ENCODE measurements at regions not wholly inside any gene's neighbourhood (a gene's known extent, or its start where the extent isn't known, plus 50 kb on each side); places are given as distances from the start of the nearest gene placed in this dataset.

DNA sequence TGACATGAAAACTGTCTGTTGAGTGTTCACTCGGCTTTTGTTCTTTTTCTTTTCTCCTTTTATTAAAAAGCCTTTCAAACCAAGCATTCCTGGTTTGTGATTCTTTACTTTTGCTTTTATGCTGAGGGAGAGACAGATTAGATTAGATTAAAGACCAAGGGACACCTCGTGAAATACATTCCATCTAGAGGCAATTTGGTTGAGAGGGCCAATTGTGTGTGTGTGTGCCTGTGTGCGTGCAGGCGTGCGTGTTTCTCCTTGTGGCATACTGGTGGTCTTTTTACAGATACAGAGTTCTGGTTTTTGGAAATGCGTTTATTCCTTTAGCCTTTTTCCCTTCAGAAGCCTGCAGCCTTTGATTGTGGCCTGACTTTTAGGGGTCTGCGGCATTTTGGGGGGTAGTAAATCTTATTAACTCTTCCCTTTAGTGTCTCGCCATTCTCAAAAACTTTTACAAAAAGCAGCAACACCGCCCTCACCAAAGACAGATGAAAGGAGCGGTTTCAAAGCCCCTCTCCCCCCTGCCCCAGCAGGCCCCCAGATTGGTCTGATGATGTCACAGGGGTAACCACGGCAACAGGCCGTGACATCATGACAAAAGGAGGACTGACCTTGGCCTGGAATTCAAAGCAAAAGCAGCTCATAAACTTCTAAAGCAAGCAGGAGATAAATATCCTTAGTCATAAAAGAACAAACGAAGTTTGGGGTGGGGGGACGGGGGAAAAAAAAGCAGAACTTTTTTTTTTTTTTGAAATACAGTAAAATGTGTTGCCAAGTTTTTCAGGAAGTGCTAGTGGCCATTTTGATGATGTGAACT is 84.1 kb upstream of the TBX3 start:
- intact Hi-C loops (cut with DNase I): no loop called here
- no peaks in the 10 kb centered on the region for H3K36me3 ChIP-seq
- H3K4me1 ChIP-seq: no peaks in the 10 kb centered on the region
- TF ChIP-seq, protein P1, sequence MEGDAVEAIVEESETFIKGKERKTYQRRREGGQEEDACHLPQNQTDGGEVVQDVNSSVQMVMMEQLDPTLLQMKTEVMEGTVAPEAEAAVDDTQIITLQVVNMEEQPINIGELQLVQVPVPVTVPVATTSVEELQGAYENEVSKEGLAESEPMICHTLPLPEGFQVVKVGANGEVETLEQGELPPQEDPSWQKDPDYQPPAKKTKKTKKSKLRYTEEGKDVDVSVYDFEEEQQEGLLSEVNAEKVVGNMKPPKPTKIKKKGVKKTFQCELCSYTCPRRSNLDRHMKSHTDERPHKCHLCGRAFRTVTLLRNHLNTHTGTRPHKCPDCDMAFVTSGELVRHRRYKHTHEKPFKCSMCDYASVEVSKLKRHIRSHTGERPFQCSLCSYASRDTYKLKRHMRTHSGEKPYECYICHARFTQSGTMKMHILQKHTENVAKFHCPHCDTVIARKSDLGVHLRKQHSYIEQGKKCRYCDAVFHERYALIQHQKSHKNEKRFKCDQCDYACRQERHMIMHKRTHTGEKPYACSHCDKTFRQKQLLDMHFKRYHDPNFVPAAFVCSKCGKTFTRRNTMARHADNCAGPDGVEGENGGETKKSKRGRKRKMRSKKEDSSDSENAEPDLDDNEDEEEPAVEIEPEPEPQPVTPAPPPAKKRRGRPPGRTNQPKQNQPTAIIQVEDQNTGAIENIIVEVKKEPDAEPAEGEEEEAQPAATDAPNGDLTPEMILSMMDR (IDR thresholded peaks at IDR 0.05): no peak
- ATAC-seq (no peak), DNase-seq (no peak)
- H3K4me3 ChIP-seq: no peak overlapping the region
- H3K27me3 ChIP-seq: no peaks in the 10 kb centered on the region
- no peak overlapping the region for H3K27ac ChIP-seq
- H3K9me3 ChIP-seq: no peaks in the 10 kb centered on the region

DNA sequence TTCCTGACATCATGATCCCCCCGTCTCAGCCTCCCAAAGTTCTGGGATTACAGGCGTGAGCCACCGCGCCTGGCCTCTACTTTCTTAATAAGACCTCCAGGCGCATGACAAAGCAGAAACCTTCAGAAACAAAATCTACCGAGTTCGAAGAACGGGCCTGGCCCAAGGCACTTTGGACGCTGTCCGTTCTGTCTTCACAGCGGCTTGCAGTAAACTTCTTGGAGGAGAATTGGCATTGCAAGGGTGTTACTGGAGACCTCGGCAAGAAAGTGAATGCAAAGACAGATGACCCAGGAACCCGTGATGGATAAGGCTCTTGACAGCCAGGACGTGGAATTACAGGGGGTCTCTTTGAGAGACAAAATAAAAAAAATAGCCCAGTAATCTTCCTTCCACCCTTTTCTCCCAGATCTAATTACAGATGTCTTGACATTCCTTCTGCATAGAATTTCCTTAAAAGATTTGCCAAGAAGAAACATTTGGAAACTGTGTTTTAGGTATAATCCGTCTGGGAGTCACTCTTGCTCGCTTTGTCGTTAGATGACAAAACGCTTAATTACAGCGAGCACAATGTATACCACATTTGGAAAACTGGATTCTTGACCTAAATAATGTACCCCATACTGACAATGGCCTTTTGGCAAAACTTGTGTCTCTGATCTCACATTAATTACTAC is 83.2 kb upstream of the TBX3 start:
- Histone ChIP-seq H3K4me1 (no peaks in the 10 kb centered on the region), H3K9me3 (no peaks in the 10 kb centered on the region), H3K4me3 (no peak overlapping the region), H3K36me3 (no peaks in the 10 kb centered on the region), H3K27me3 (no peaks in the 10 kb centered on the region), H3K27ac (no peak overlapping the region)
- intact Hi-C loops (cut with DNase I): no loop called here
- TF ChIP-seq, protein P1 (IDR thresholded peaks at IDR 0.05): no peak
- ATAC-seq (no peak), DNase-seq (no peak)

DNA sequence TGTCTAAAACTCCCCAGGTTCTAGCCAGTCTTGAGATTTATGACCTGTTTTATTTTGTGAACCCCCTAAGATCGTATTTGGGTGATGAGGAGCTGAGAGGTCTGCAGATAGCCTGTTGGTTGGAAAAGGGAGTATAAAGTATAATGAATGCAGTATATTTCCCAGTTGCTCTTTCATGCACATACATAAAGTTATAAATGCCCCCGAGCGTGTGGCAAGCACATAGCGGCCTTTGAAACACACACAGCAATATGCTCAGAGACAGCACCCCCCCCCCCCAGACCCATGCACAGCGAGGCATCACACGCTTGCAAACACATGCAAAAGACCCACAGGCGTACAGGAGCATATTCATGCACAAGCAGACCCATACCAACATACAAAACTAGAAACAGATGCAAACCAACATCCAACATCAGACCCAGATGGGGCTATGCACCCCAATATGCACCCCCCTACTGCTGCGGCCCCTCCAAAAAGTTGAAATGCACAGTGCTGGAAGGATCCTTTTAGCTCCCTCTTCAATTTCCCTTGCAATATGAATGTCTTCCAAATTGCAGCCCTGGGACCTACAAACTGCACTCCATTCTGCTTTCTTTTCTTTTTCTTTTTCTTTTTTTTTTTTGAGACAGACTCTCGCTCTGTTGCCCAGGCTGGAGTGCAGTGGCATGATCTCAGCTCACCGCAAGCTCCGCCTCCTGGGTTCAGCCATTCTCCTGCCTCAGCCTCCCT is 82.2 kb upstream of the TBX3 start:
- no peak overlapping the region for H3K4me3 ChIP-seq
- DNase-seq (no peak), ATAC-seq (no peak)
- H3K27ac ChIP-seq: no peak overlapping the region
- no peaks in the 10 kb centered on the region for H3K27me3 ChIP-seq
- no peaks in the 10 kb centered on the region for H3K4me1 ChIP-seq
- TF ChIP-seq, protein P1 (IDR thresholded peaks at IDR 0.05): no peak
- no peaks in the 10 kb centered on the region for H3K9me3 ChIP-seq
- no peaks in the 10 kb centered on the region for H3K36me3 ChIP-seq
- intact Hi-C loops (cut with DNase I): no loop called here

DNA sequence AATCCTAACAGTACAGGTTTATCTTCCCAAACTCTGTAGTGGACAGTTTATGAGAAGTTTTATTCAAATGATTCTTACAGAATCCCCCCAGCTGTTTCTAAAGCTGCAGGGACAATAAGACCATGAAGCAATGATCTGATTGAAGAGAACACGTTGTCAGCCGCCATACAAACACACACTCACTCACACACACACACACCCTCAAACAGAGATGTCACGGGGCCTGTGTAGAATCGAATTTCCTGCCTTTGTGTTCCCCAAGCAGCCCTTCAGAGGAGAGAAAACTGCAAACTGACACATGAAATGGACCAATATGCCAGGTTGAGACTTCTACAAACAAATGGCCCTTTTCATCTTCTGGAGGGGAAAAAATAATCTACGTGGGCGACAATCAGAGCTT is 80.5 kb upstream of the TBX3 start:
- Histone ChIP-seq H3K4me3 (no peak overlapping the region), H3K9me3 (no peaks in the 10 kb centered on the region), H3K4me1 (no peaks in the 10 kb centered on the region), H3K27ac (no peak overlapping the region), H3K36me3 (no peaks in the 10 kb centered on the region), H3K27me3 (no peaks in the 10 kb centered on the region)
- TF ChIP-seq, protein P1 (IDR thresholded peaks at IDR 0.05): no peak
- DNase-seq (no peak), ATAC-seq (no peak)
- intact Hi-C loops (cut with DNase I): no loop called here

DNA sequence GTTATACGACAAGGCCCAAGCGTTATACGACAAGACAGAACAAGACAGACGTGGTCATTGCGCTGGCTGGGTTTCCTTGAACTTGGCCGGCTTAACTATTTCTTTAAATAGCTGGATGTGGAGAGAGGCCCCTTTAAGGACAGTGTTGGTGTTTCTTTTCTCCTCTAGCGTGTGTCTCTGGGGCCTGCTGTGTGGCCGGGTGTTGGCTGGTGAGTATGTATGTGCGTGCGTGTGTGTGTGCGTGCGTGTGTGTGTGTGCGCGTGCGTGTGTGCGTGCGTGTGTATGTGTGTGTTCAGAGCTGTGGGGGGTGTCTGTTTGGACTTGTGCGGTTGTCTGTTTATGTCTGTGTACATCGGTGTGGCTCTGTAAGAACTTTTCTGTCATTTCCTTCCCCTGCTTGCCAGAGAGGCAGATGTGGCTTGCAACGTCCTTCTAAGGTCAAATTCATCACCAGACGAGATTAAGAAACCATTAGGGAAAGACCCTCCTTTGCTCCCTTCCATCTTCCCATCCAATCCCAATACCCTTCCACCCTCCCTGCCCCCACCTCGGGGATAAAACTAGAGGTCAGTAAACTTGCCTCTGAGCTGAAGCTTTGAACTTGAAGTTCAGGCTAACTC is 78.6 kb upstream of the TBX3 start:
- Histone ChIP-seq H3K4me1 (no peaks in the 10 kb centered on the region), H3K36me3 (no peaks in the 10 kb centered on the region), H3K9me3 (no peaks in the 10 kb centered on the region), H3K4me3 (no peak overlapping the region), H3K27me3 (no peaks in the 10 kb centered on the region), H3K27ac (peak overlapping the region; percentile 63)
- TF ChIP-seq, protein P1 (IDR thresholded peaks at IDR 0.05): no peak
- intact Hi-C loops (cut with DNase I): no loop called here
- DNase-seq (no peak), ATAC-seq (peak; percentile 47)
